ENCODE measurements at regions not wholly inside any gene's neighbourhood (a gene's known extent, or its start where the extent isn't known, plus 50 kb on each side); places are given as distances from the start of the nearest gene placed in this dataset.

- TF ChIP-seq POLR2A (IDR thresholded peaks at IDR 0.05; ENCODE audit: low read depth, low read length) (no peak), POU2F2 (IDR thresholded peaks at IDR 0.05; ENCODE audit: low read depth, low read length) (no peak), TAF1 (IDR thresholded peaks at IDR 0.05; ENCODE audit: low read depth, low read length) (no peak), SPI1 (IDR thresholded peaks at IDR 0.05; ENCODE audit: low read depth, low read length) (no peak), POLR2AphosphoS5 (IDR thresholded peaks at IDR 0.05; ENCODE audit: low read depth, low read length) (no peak), PAX5 (IDR thresholded peaks at IDR 0.05; ENCODE audit: insufficient read depth, low read length, severe bottlenecking) (no peak)
- DNase-seq (ENCODE audit: insufficient read length, low spot score) (no peak), FAIRE-seq (no peak)
Measured at GRCh38 chr6:129764761-129765407, 54.9 kb upstream of the ARHGAP18 start.

DNA sequence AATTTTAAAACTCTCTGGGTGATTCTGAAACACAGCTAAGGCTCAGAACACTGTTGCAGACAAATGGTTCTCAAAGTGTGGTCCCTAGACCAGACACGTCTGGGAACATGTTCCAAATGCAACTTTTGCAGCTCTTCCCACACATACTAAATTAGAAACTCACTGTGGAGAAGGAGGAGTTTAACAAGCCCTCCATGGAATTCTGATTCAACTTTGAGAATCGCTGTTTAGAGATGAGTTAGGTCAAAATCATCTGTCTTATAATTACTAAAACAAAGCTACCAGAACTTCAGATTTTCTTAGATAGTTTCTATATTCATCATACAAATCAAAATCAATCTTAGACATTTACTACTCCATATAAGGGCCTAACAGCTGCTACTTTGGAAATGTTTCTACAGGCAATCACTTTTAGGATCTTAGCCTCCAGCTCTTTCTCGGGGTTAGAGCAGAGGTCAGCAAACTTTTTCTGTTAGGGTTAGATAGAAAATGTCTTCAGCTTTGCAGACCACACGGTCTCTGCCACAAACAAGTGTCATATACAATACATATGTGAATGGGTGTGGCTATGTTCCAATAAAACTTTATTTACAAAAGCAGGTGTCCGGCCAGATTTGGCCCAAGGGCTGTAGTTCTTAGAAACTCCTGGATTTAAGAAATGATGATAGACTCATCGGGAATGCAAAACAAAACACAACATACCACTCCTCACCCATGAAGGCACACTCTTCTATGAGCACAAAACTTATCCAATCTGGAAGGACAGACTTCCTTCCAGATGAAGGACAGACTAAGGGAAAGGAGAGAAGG, 50.0 kb upstream of the ARHGAP18 start:
- TF ChIP-seq POU2F2 (IDR thresholded peaks at IDR 0.05; ENCODE audit: low read depth, low read length) (no peak), POLR2A (IDR thresholded peaks at IDR 0.05; ENCODE audit: low read depth, low read length) (no peak), POLR2AphosphoS5 (IDR thresholded peaks at IDR 0.05; ENCODE audit: low read depth, low read length) (no peak), SPI1 (IDR thresholded peaks at IDR 0.05; ENCODE audit: low read depth, low read length) (no peak), TAF1 (IDR thresholded peaks at IDR 0.05; ENCODE audit: low read depth, low read length) (no peak), PAX5 (IDR thresholded peaks at IDR 0.05; ENCODE audit: insufficient read depth, low read length, severe bottlenecking) (no peak)
- FAIRE-seq (no peak), DNase-seq (ENCODE audit: insufficient read length, low spot score) (no peak)
